PC-3 (cell line): ENCODE measurements at regions not wholly inside any gene's neighbourhood (a gene's known extent, or its start where the extent isn't known, plus 50 kb on each side); places are given as distances from the start of the nearest gene placed in this dataset.

Source experiments
- CTCF ChIP-seq: fragments of 300-600 bp; sonication (generic); conservative IDR thresholded peaks from 2 replicates; pipeline ENCODE4 v1.5.1; 2017; ENCODE audit warnings: antibody characterized with exemption, low read depth, mild to moderate bottlenecking, low read length
- EZH2 ChIP-seq: fragments of 300-600 bp; sonication (generic); IDR thresholded peaks from one replicate; pipeline ENCODE4 v1.6.1; 2017; ENCODE audit warnings: antibody characterized with exemption, mild to moderate bottlenecking, low read length; ENCODE audit not compliant: unreplicated experiment
- EZH2phosphoT487 ChIP-seq: fragments of 300-600 bp; sonication (generic); IDR thresholded peaks from 2 replicates; pipeline ENCODE4 v1.6.1; 2018; ENCODE audit warnings: mild to moderate bottlenecking, antibody characterized with exemption, low read length, borderline replicate concordance

- TF ChIP-seq CTCF, result no peak
- no peak for TF ChIP-seq EZH2
- no peak for TF ChIP-seq EZH2phosphoT487
Measured at GRCh38 chr6:40929176-40929575, 109.8 kb downstream of the UNC5CL start.
